ENCODE measurements at regions not wholly inside any gene's neighbourhood (a gene's known extent, or its start where the extent isn't known, plus 50 kb on each side); places are given as distances from the start of the nearest gene placed in this dataset.

GRCh38 chr7:13835442-13835841, 154.0 kb downstream of the ETV1 start:
- TF ChIP-seq EZH2 (IDR thresholded peaks at IDR 0.05; ENCODE audit: low read depth, unreplicated experiment) (no peak), CTCF (conservative IDR thresholded peaks at IDR 0.05; ENCODE audit: low read depth in 2 of 2) (no peak), POLR2AphosphoS5 (IDR thresholded peaks at IDR 0.05; ENCODE audit: low read depth) (no peak)

All from GM23338 (cell line).